ENCODE measurements at regions not wholly inside any gene's neighbourhood (a gene's known extent, or its start where the extent isn't known, plus 50 kb on each side); places are given as distances from the start of the nearest gene placed in this dataset.

DNA sequence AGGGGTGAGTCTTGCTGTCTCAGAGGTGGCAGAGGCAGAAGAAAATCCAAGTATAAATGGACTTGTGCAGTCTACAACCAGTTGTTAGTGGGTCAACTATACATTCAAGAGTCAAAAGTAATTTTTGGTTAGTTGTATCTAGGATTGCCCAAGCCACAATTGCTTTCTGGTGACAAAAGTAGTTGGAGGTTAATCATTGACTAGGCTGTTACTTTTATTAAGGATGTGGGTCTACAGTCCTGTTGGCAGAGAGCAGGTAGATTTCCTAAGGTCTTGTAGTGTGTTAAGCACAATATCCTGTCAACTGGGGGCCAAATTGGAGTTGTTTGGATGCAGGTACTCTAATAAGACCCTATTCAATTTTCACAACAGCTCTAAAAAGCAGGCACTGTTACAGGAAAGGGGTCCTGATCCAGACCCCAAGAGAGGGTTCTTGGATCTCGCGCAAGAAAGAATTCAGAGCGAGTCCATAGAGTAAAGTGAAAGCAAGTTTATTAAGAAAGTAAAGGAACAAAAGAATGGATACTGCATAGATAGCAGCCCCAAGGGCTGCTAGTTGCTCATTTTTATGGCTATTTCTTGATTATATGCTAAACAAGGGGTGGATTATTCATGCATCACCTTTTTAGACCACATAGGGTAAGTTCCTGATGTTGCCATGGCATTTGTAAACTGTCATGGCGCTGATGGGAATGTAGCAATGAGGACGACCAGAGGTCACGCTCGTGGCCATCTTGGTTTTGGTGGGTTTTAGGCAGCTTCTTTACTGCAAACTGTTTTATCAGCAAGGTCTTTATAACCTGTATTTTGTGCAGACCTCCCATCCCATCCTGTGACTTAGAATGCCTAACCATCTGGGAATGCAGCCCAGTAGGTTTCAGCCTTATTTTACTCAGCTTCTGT is 232.6 kb upstream of the SRRM4 start:
- no peak overlapping the region for H3K27ac Mint-ChIP-seq
- intact Hi-C loops (cut with micrococcal nuclease) = no loop called here
- peaks cover 4% of the 10 kb centered on the region for H3K9me3 Mint-ChIP-seq
- no peak overlapping the region for H3K4me3 Mint-ChIP-seq
- no peaks in the 10 kb centered on the region for H3K27me3 Mint-ChIP-seq
- no peaks in the 10 kb centered on the region for H3K4me1 Mint-ChIP-seq
- no peak for DNase-seq
- no peaks in the 10 kb centered on the region for H3K36me3 Mint-ChIP-seq (ENCODE audit: low read depth)

DNA sequence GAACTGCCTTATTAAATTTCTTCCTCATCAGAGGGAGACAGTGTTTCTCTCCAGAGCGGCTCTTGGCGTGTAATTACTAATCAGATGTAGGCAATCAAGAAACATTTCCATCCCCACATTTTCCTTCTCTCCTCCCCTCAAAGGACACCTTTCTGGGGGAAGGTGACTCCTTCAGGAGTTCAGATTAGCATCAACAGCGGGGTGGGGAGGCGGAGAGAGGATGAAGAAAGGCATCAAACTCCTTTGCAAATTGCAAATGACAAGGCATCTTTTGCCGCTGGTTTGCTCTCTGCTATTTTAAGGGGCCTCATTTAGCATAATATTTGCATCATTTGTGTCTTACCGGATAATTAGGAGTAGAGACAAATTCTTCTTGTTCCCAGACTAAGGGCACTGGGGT is 231.7 kb upstream of the SRRM4 start:
- DNase-seq = no peak
- Mint-ChIP-seq H3K4me1 (no peaks in the 10 kb centered on the region), H3K27me3 (no peaks in the 10 kb centered on the region), H3K27ac (no peak overlapping the region), H3K9me3 (peaks cover 4% of the 10 kb centered on the region), H3K36me3 (ENCODE audit: low read depth) (no peaks in the 10 kb centered on the region), H3K4me3 (no peak overlapping the region)
- intact Hi-C loops (cut with micrococcal nuclease) = no loop called here

DNA sequence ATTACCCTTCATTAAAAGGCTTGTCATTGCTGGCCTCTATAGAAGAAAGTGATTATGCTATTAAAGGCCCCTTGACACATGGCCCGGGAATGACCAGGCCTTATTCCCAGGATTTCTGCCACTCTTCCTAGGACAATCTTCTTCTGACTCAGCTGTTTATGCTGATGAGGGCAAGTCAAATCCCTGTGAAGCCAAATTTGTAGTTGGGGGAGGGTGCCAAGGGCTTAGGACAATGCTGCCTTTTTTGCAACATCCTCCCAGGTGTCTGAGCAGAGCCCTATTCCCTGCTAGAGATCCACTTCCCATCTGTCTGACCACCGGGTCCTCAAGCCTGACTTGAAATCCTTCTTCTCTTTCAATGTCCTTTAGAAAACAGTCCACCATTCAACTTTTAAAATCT is 230.7 kb upstream of the SRRM4 start:
- no peak overlapping the region for H3K4me3 Mint-ChIP-seq
- H3K27me3 Mint-ChIP-seq = no peaks in the 10 kb centered on the region
- no peak for DNase-seq
- H3K9me3 Mint-ChIP-seq = peaks cover 4% of the 10 kb centered on the region
- intact Hi-C loops (cut with micrococcal nuclease) = no loop called here
- no peaks in the 10 kb centered on the region for H3K36me3 Mint-ChIP-seq (ENCODE audit: low read depth)
- H3K4me1 Mint-ChIP-seq = no peaks in the 10 kb centered on the region
- no peak overlapping the region for H3K27ac Mint-ChIP-seq

DNA sequence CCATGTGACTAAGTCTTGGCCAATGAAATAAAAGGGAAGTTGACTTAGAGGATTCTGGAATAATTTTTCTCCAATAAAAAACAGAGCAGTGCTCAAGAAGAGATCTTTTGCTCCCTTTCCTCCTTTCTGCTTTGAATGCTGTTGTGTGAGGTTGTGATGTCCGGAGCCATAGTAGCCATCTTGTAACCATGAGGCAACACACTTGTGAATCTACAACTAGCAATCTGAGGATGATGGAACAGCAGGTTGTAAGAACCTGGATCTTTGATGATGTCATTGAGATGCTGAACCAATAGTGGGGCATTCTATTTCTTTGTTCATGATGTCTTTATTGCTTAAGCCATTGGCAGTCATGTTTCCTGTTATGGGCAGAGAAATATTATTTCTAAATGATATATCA is 230.0 kb upstream of the SRRM4 start:
- Mint-ChIP-seq H3K4me1 (no peaks in the 10 kb centered on the region), H3K9me3 (peaks cover 4% of the 10 kb centered on the region), H3K36me3 (ENCODE audit: low read depth) (no peaks in the 10 kb centered on the region), H3K27me3 (no peaks in the 10 kb centered on the region), H3K4me3 (no peak overlapping the region), H3K27ac (no peak overlapping the region)
- intact Hi-C loops (cut with micrococcal nuclease) = no loop called here
- DNase-seq = no peak

DNA sequence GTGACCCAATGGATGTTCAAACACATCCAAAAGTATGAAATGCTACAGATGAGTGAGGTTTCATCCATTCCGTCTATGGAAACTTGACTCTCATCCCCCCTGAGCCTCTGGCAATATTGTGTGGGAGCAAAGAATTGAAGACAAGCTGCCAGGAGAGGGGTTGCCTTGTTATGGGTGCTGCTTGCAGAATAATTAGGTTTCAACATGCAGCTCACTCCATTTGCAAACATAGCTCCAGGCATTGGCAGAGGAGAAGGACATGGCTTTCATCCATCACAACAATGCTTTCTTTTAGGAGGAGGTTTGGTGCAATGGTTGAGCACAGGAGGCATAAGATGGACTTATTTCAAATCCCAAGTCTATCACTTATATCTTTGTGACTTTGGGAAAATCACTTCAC is 220.7 kb upstream of the SRRM4 start:
- no peak overlapping the region for H3K27ac Mint-ChIP-seq
- H3K27me3 Mint-ChIP-seq = no peaks in the 10 kb centered on the region
- H3K36me3 Mint-ChIP-seq (ENCODE audit: low read depth) = no peaks in the 10 kb centered on the region
- H3K4me1 Mint-ChIP-seq = no peaks in the 10 kb centered on the region
- H3K4me3 Mint-ChIP-seq = no peak overlapping the region
- intact Hi-C loops (cut with micrococcal nuclease) = no loop called here
- no peak for DNase-seq
- no peaks in the 10 kb centered on the region for H3K9me3 Mint-ChIP-seq

DNA sequence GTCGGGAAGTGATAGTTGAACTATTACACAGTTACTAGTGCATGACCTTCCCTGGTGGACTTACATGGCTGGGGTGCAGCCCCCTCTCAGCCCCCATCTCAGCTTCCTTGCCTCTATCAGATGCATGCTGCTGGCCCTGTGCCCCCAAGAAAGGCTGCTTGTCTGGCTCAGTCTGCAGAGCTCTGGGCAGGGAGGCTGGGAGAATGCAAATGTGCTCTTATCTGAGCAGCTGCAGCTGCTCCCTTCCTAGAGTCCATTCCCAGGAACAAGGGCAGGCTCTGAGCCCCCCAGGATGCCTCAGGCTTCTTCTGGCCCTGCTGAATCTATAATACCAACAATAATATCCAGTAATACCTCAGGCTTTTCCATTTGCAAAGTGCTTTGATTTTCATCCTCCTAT is 218.1 kb upstream of the SRRM4 start:
- H3K27me3 Mint-ChIP-seq = no peaks in the 10 kb centered on the region
- no peaks in the 10 kb centered on the region for H3K36me3 Mint-ChIP-seq (ENCODE audit: low read depth)
- intact Hi-C loops (cut with micrococcal nuclease) = no loop called here

DNA sequence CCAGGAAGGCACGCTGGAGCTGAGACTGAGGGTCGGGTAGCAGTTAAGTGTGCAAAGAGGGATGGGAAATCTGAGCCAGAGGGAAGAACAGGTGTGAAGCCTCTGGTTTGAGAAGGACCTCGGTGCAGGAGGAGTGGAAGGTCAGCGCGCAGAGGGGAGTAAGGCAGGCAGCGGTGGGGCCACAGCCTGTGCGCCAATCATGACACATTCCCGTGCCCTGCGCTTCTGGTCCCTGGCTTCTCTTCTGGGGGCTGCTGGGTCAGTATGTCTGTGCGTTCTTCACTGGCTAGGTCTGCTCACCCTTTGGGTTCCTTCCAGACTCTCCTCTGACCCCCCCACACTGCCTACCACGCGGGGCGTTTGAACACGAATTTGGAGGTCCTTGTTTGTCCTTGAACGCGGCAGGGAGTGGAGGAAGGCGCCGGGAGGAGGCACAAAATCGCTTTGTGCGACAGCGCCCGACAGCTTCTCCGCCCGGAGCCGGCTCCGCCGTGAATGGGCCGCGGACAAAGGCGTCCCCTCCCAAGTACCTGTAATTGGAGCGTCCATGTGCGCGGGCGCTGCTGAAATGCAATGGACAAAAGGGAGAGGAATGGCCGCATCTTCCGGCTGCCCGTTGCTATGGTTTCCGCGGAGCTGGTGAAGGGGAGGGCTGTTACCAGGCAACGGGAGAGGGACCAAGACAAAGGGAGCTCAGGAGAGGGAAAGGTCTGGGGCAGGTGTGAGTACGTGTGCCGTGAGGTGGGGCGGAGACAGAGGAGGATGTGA is 207.2 kb upstream of the SRRM4 start:
- Mint-ChIP-seq H3K9me3 (no peaks in the 10 kb centered on the region), H3K27ac (no peak overlapping the region), H3K4me1 (no peaks in the 10 kb centered on the region), H3K36me3 (ENCODE audit: low read depth) (no peaks in the 10 kb centered on the region), H3K27me3 (peaks cover 11% of the 10 kb centered on the region), H3K4me3 (no peak overlapping the region)
- intact Hi-C loops (cut with micrococcal nuclease) = no loop called here
- DNase-seq = no peak

More for the DNA sequence above, 218.1 kb upstream of the SRRM4 start:
- no peak overlapping the region for H3K27ac Mint-ChIP-seq
- no peak for DNase-seq
- H3K4me1 Mint-ChIP-seq = no peaks in the 10 kb centered on the region
- no peaks in the 10 kb centered on the region for H3K9me3 Mint-ChIP-seq
- no peak overlapping the region for H3K4me3 Mint-ChIP-seq

DNA sequence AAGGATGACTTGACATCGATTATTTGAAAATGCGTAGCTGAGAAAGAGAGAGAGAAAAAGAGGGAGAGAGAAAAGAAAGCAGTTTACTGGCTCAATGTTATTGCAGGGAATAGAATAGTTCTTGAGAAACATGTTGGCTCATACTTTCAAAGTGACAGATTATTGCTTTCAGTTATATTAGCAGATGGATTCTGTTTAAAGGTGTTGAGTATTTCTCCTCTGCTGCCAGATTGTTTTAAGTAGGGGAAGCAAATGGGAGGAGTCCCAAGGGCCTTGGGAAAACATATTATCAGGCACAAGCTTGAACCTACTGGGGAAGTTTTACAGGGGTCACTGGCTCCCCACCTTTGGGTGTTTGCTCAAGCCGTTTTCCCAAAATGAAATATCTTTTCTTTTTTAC is 203.8 kb upstream of the SRRM4 start:
- Mint-ChIP-seq H3K4me3 (no peak overlapping the region), H3K9me3 (no peaks in the 10 kb centered on the region), H3K4me1 (no peaks in the 10 kb centered on the region), H3K36me3 (ENCODE audit: low read depth) (no peaks in the 10 kb centered on the region), H3K27me3 (peaks cover 11% of the 10 kb centered on the region), H3K27ac (no peak overlapping the region)
- intact Hi-C loops (cut with micrococcal nuclease) = no loop called here
- no peak for DNase-seq

DNA sequence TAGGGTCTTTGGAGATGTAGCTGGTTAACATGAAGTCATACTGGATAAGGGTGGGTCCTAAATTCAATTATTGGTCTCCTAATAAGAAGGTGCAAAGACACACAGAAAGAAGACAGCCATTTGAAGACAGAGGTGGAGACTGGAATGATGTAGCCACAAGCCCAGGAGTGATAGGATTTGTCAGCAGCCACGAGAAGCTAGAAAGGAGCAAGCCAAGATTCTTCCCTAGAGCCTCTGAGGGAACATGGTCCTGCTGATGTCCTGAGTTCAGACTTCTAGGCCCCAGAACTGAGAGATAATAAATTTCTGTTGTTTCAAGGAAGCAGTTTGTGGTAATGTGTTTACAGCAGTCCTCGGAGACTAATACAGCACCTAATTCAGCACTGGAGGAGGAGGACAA is 203.3 kb upstream of the SRRM4 start:
- Mint-ChIP-seq H3K36me3 (ENCODE audit: low read depth) (no peaks in the 10 kb centered on the region), H3K27ac (no peak overlapping the region), H3K4me3 (no peak overlapping the region), H3K9me3 (no peaks in the 10 kb centered on the region), H3K27me3 (peaks cover 11% of the 10 kb centered on the region), H3K4me1 (no peaks in the 10 kb centered on the region)
- intact Hi-C loops (cut with micrococcal nuclease) = no loop called here
- DNase-seq = no peak

DNA sequence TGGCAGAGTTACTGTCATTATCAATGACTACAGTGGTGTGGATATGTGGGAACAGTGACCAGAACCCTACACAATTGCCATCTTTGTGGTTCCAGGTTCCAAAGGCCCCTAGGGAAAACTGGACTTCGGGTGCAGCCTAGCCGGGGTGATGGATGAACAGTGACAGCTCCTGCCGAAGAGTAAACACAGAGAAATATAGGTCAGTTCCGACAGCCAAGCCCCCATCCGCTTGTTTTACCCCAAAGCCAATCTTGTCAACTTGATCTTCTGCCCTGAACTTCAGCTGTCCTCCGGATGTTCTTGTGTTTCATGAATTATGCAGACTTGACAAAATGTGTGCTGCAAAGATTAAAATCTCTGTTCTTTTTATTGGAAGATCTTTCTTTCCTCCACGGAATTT is 200.4 kb upstream of the SRRM4 start:
- H3K27me3 Mint-ChIP-seq = no peaks in the 10 kb centered on the region

DNA sequence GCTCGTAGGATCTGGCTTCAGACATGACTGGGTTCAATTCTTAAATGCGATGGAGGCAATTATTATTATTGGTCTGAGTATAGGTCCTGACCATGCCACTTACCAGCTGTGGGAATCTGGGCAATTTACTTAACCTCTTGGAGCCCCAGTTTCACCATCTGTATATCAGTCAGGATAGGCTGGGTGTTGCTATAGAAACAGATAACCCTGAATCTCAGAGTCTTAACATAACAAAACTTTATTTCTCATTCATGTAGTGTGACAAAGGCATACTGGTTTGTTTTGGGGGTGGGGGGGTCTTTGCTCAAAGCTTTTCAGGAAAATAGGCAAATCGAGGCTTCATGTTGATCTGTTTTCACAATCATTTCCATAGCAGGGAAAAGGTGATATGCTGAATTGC is 199.6 kb upstream of the SRRM4 start:
- no peaks in the 10 kb centered on the region for H3K4me1 Mint-ChIP-seq
- H3K27me3 Mint-ChIP-seq = no peaks in the 10 kb centered on the region
- H3K27ac Mint-ChIP-seq = no peak overlapping the region
- H3K36me3 Mint-ChIP-seq (ENCODE audit: low read depth) = no peaks in the 10 kb centered on the region
- DNase-seq = no peak
- intact Hi-C loops (cut with micrococcal nuclease) = no loop called here
- H3K4me3 Mint-ChIP-seq = no peak overlapping the region
- H3K9me3 Mint-ChIP-seq = peaks cover 3% of the 10 kb centered on the region

More for the DNA sequence above, 200.4 kb upstream of the SRRM4 start:
- H3K27ac Mint-ChIP-seq = no peak overlapping the region
- no peaks in the 10 kb centered on the region for H3K4me1 Mint-ChIP-seq
- no peaks in the 10 kb centered on the region for H3K36me3 Mint-ChIP-seq (ENCODE audit: low read depth)
- DNase-seq = no peak
- intact Hi-C loops (cut with micrococcal nuclease) = no loop called here
- H3K4me3 Mint-ChIP-seq = no peak overlapping the region
- H3K9me3 Mint-ChIP-seq = peaks cover under 1% of the 10 kb centered on the region

DNA sequence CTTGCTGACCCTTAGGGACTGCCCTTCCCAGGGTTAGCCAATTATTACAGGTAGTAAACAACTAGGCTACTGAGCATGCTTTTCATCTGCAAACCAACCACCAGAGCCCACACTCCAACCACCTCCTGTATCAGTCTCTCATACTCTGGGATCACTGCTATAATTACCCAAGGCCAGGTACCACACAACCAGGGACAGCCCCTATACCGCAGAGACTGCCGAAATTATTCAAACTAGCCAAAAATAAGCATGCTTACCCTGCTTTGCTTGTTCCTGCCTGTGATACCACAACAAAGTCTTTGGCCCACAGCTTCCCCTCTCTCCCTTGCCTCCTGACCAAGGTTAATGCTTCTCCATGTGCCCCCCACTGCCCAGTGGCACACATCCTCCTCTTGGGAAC is 197.6 kb upstream of the SRRM4 start:
- Mint-ChIP-seq H3K36me3 (ENCODE audit: low read depth) (no peaks in the 10 kb centered on the region), H3K9me3 (peaks cover 3% of the 10 kb centered on the region), H3K27ac (no peak overlapping the region), H3K4me3 (no peak overlapping the region), H3K4me1 (no peaks in the 10 kb centered on the region), H3K27me3 (no peaks in the 10 kb centered on the region)
- intact Hi-C loops (cut with micrococcal nuclease) = no loop called here
- DNase-seq = no peak

DNA sequence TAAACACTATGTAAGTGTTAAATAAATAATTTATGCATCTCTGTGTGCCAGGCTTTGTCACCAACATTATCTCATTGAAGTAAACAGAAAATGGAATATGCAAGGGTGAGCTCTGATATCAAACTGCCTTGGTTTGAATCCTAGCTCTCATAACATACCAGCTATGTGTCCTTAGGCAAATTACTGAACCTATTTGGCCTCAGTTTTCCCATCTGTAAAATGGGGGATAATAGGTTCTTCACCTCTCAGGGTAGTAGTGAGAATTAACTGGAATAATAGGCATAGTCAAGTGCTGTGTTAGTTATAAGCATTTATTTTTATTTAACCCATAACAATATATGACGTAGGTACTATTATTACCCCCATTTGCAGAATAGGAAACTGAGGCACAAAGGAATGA is 190.8 kb upstream of the SRRM4 start:
- H3K36me3 Mint-ChIP-seq (ENCODE audit: low read depth) = no peaks in the 10 kb centered on the region
- peaks cover 3% of the 10 kb centered on the region for H3K9me3 Mint-ChIP-seq
- no peaks in the 10 kb centered on the region for H3K27me3 Mint-ChIP-seq
- H3K4me1 Mint-ChIP-seq = no peaks in the 10 kb centered on the region
- H3K27ac Mint-ChIP-seq = no peak overlapping the region
- no peak overlapping the region for H3K4me3 Mint-ChIP-seq
- no peak for DNase-seq
- intact Hi-C loops (cut with micrococcal nuclease) = no loop called here

DNA sequence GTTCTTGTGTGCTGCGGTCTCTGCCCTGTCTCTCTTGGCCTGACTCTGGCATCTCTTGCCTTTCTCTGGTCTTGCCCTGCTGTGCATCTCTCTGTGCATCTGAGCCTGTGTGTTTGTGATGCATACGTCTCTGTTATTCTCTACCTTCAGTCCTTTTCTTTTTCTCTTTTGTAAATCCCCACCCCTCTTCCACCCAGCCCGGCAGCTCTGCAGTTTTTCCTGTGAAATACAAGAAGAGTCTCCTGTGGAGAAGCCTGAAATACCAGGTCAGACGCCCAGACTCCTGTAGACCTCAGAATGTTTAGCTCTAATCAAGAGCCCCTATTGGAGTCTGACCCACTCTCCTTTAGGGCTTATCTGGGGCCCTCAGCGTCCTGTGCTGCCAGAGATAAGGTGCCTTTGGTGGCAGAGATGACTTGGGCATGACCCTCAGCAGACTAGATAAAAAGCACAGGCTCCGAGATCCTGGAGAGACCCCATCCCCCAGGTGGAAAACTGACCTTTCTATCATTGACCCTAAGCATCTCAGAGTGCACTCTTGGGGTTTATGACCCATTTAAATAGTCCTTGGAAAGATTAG is 167.5 kb upstream of the SRRM4 start:
- Mint-ChIP-seq H3K27ac (no peak overlapping the region), H3K36me3 (ENCODE audit: low read depth) (no peaks in the 10 kb centered on the region), H3K4me1 (no peaks in the 10 kb centered on the region), H3K9me3 (peaks cover 3% of the 10 kb centered on the region), H3K27me3 (no peaks in the 10 kb centered on the region), H3K4me3 (no peak overlapping the region)
- DNase-seq = no peak
- intact Hi-C loops (cut with micrococcal nuclease) = no loop called here

All from activated CD4-positive, alpha-beta T cell treated with anti-CD3 and anti-CD28 coated beads, Interleukin-2, amount 10 ng/mL, durations not matched to agents 24 days and 14 days (primary cell).